ENCODE measurements at regions not wholly inside any gene's neighbourhood (a gene's known extent, or its start where the extent isn't known, plus 50 kb on each side); places are given as distances from the start of the nearest gene placed in this dataset.
"Not testable (repeated sequence)": the region's sequence is repeated elsewhere in the genome, so short reads cannot be mapped to it uniquely, and the experiment has no call there.

- no peak for DNase-seq (ENCODE audit: low spot score)
Observed at GRCh38 chr6:150299873-150300485, 68.8 kb upstream of the IYD start.

GRCh38 chr6:150301846-150302519 is 66.8 kb upstream of the IYD start:
- peak; percentile 46 for DNase-seq (ENCODE audit: low spot score)

GRCh38 chr6:150302520-150303176 is 66.2 kb upstream of the IYD start:
- no peak for DNase-seq (ENCODE audit: low spot score)

- DNase-seq (ENCODE audit: low spot score) = no peak
Observed at GRCh38 chr6:150303256-150303655, 65.6 kb upstream of the IYD start.

GRCh38 chr6:150304429-150304828 is 64.4 kb upstream of the IYD start:
- DNase-seq (ENCODE audit: low spot score) = no peak

GRCh38 chr6:150306290-150306689 is 62.5 kb upstream of the IYD start:
- no peak for DNase-seq (ENCODE audit: low spot score)

GRCh38 chr6:150307520-150307919 is 61.3 kb upstream of the IYD start:
- DNase-seq (ENCODE audit: low spot score) = no peak

- no peak for DNase-seq (ENCODE audit: low spot score)
Observed at GRCh38 chr6:150308812-150309645, 59.8 kb upstream of the IYD start.

- no peak for DNase-seq (ENCODE audit: low spot score)
Observed at GRCh38 chr6:150310539-150310938, 58.3 kb upstream of the IYD start.

GRCh38 chr6:150311149-150311944 is 57.5 kb upstream of the IYD start:
- not testable (repeated sequence) for DNase-seq (ENCODE audit: low spot score)

GRCh38 chr6:150312395-150312794 is 56.4 kb upstream of the IYD start:
- no peak for DNase-seq (ENCODE audit: low spot score)

GRCh38 chr6:150312844-150313584 is 55.8 kb upstream of the IYD start:
- no peak for DNase-seq (ENCODE audit: low spot score)

GRCh38 chr6:150313781-150314180 is 55.0 kb upstream of the IYD start:
- DNase-seq (ENCODE audit: low spot score) = no peak

- no peak for DNase-seq (ENCODE audit: low spot score)
Observed at GRCh38 chr6:150314230-150315188, 54.3 kb upstream of the IYD start.

GRCh38 chr6:150315626-150316025 is 53.2 kb upstream of the IYD start:
- DNase-seq (ENCODE audit: low spot score) = no peak

- no peak for DNase-seq (ENCODE audit: low spot score)
Observed at GRCh38 chr6:150316936-150317335, 51.9 kb upstream of the IYD start.

Measured in AG08396 (cell line).